ENCODE measurements at regions not wholly inside any gene's neighbourhood (a gene's known extent, or its start where the extent isn't known, plus 50 kb on each side); places are given as distances from the start of the nearest gene placed in this dataset.
A peak's percentile ranks its signal among the peaks of the same experiment; 100 is the strongest.

GRCh38 chr1:184919892-184920291 is 54.4 kb downstream of the NIBAN1 start:
- no peak for DNase-seq (ENCODE audit: low spot score)
- intact Hi-C loops (cut with DNase I): no loop called here

- intact Hi-C loops (cut with DNase I): no loop called here
- no peak for DNase-seq (ENCODE audit: low spot score)
These were observed 58.7 kb downstream of the NIBAN1 start for GRCh38 chr1:184915463-184916090.

GRCh38 chr1:184914149-184914548 is 60.2 kb downstream of the NIBAN1 start:
- DNase-seq (ENCODE audit: low spot score): no peak
- intact Hi-C loops (cut with DNase I): no loop called here

GRCh38 chr1:184912392-184912791 is 61.9 kb downstream of the NIBAN1 start:
- intact Hi-C loops (cut with DNase I): no loop called here

GRCh38 chr1:184911830-184912229 is 62.5 kb downstream of the NIBAN1 start:
- no peak for DNase-seq (ENCODE audit: low spot score)
- intact Hi-C loops (cut with DNase I): no loop called here

More at GRCh38 chr1:184912392-184912791, 61.9 kb downstream of the NIBAN1 start:
- no peak for DNase-seq (ENCODE audit: low spot score)

GRCh38 chr1:184911103-184911745 is 63.1 kb downstream of the NIBAN1 start:
- no peak for DNase-seq (ENCODE audit: low spot score)
- intact Hi-C loops (cut with DNase I): no loop called here

- peak; percentile 89 for DNase-seq (ENCODE audit: low spot score)
- intact Hi-C loops (cut with DNase I): no loop called here
These were observed 63.6 kb downstream of the NIBAN1 start for GRCh38 chr1:184910691-184911091.

- no peak for DNase-seq (ENCODE audit: low spot score)
- intact Hi-C loops (cut with DNase I): no loop called here
These were observed 64.3 kb downstream of the NIBAN1 start for GRCh38 chr1:184910005-184910404.

- no peak for DNase-seq (ENCODE audit: low spot score)
- intact Hi-C loops (cut with DNase I): no loop called here
These were observed 65.3 kb downstream of the NIBAN1 start for GRCh38 chr1:184909019-184909418.

GRCh38 chr1:184908506-184908905 is 65.8 kb downstream of the NIBAN1 start:
- DNase-seq (ENCODE audit: low spot score): no peak
- intact Hi-C loops (cut with DNase I): no loop called here

GRCh38 chr1:184907500-184907899 is 66.8 kb downstream of the NIBAN1 start:
- no peak for DNase-seq (ENCODE audit: low spot score)

GRCh38 chr1:184906761-184907160 is 67.5 kb downstream of the NIBAN1 start:
- no peak for DNase-seq (ENCODE audit: low spot score)
- intact Hi-C loops (cut with DNase I): no loop called here

More at GRCh38 chr1:184907500-184907899, 66.8 kb downstream of the NIBAN1 start:
- intact Hi-C loops (cut with DNase I): no loop called here

GRCh38 chr1:184905601-184906322 is 68.5 kb downstream of the NIBAN1 start:
- DNase-seq (ENCODE audit: low spot score): no peak
- intact Hi-C loops (cut with DNase I): no loop called here

GRCh38 chr1:184903111-184903692 is 71.1 kb downstream of the NIBAN1 start:
- intact Hi-C loops (cut with DNase I): no loop called here
- DNase-seq (ENCODE audit: low spot score): no peak

- intact Hi-C loops (cut with DNase I): no loop called here
- DNase-seq (ENCODE audit: low spot score): no peak
These were observed 73.8 kb downstream of the NIBAN1 start for GRCh38 chr1:184900507-184900906.

- intact Hi-C loops (cut with DNase I): loop anchor here in 1 of 2 donors (2.0 kb wide), 1 partner anchor 69 kb away; no protein-coding TSS in a partner anchor
- no peak for DNase-seq (ENCODE audit: low spot score)
These were observed 78.3 kb downstream of the NIBAN1 start for GRCh38 chr1:184896000-184896399.

- no peak for DNase-seq (ENCODE audit: low spot score)
- intact Hi-C loops (cut with DNase I): no loop called here
These were observed 79.2 kb downstream of the NIBAN1 start for GRCh38 chr1:184895086-184895485.

- intact Hi-C loops (cut with DNase I): no loop called here
These were observed 80.6 kb downstream of the NIBAN1 start for GRCh38 chr1:184893695-184894094.

GRCh38 chr1:184892116-184892515 is 82.2 kb downstream of the NIBAN1 start:
- no peak for DNase-seq (ENCODE audit: low spot score)
- intact Hi-C loops (cut with DNase I): no loop called here

More at GRCh38 chr1:184893695-184894094, 80.6 kb downstream of the NIBAN1 start:
- no peak for DNase-seq (ENCODE audit: low spot score)

GRCh38 chr1:184891440-184891839 is 82.9 kb downstream of the NIBAN1 start:
- intact Hi-C loops (cut with DNase I): no loop called here

More at GRCh38 chr1:184891440-184891839, 82.9 kb downstream of the NIBAN1 start:
- DNase-seq (ENCODE audit: low spot score): no peak
